Activated naive CD4-positive, alpha-beta T cell treated with anti-CD3 and anti-CD28 coated beads, Interleukin-2, amount 10 ng/mL, durations not matched to agents 7 days and 5 days (primary cell): ENCODE measurements at regions not wholly inside any gene's neighbourhood (a gene's known extent, or its start where the extent isn't known, plus 50 kb on each side); places are given as distances from the start of the nearest gene placed in this dataset.

ENCODE experiments used
- CTCF ChIA-PET: fragments of 350-600 bp; sonication (Branson Sonifier 250); formaldehyde crosslinking; loops from one replicate; lab custom pipeline; 2021; ENCODE audit warnings: antibody characterized with exemption; lab: Charles Lee
- DNase-seq: peaks from one replicate; pipeline ENCODE4 v3.0.0-alpha.2; 2020
- H3K27ac Mint-ChIP-seq: one replicate; pipeline ENCODE4 v1.8.0; 2021; ENCODE audit warnings: mild to moderate bottlenecking, moderate library complexity, mixed read lengths
- H3K27me3 Mint-ChIP-seq: one replicate; pipeline ENCODE4 v1.8.0; 2021; ENCODE audit warnings: mild to moderate bottlenecking, mixed read lengths
- H3K36me3 Mint-ChIP-seq: one replicate; pipeline ENCODE4 v1.8.0; 2021; ENCODE audit warnings: mixed read lengths
- H3K4me1 Mint-ChIP-seq: one replicate; pipeline ENCODE4 v1.8.0; 2021; ENCODE audit warnings: mixed read lengths
- H3K4me3 Mint-ChIP-seq: one replicate; pipeline ENCODE4 v1.8.0; 2021; ENCODE audit warnings: mild to moderate bottlenecking, moderate library complexity, mixed read lengths
- H3K9me3 Mint-ChIP-seq: one replicate; pipeline ENCODE4 v1.8.0; 2021; ENCODE audit warnings: mixed read lengths

DNA sequence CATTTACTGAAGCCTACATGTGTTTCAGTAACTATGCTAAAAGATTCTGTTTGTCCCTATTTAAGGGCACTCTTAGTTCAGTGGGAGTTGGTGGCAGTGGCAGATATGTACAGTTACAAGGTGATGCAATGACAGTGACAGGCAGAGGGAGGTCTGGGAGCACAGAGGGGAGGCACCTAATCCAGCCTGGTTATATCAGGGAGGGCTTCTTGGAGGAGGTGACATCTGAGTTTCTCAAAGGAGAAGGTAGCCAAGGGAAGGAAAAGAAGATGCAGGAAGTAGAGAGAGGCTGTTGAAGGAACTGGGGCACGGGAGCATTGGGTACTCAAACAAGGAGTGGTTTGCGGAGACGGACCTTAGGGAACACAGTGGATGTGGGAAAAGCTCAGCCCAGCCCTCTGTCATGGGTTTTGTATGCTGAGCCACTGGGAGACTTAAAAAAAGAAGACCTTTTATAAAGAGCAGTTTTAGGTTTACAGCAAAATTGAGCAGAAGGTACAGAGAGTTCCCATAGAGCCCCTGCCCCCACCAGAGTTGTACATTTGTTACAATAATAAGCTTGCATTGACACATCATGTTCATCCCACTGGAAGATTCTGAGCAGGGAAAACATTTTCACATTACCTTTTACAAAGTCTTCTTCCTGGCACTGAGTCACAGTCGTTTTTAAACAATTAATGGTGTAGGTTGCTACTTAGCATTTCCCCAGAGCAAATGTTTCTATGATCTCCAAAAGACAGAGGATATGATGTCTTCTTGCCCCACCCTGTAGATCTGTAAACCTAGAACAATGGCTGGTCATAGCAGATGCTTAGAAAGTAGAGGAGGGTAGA, 83.0 kb upstream of the TAF1B start:
- Mint-ChIP-seq H3K27me3 (peaks cover 51% of the 10 kb centered on the region), H3K27ac (peak overlapping the region; percentile 6), H3K36me3 (no peaks in the 10 kb centered on the region), H3K4me1 (peaks cover 49% of the 10 kb centered on the region), H3K9me3 (no peaks in the 10 kb centered on the region), H3K4me3 (no peak overlapping the region)
- CTCF ChIA-PET = interaction anchor here (1.7 to 6.5 kb wide), 2 partner anchors 10 to 22 kb away, joined by 7 to 36 read pairs; no protein-coding TSS in a partner anchor
- no peak for DNase-seq

DNA sequence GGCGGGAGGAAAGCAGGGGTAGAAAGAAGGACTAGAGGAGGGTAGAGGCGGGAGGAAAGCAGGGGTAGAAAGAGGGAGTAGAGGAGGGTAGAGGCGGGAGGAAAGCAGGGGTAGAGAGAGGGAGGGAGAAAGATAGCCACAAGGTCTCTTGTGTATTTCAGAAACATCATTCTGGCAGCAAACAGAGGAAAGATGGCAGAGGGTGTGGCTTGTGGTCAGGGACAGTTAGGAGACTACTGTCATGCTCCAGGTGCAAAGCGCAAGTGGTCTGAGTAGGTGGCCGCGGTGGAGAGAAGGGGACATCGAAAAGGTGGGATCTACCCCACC, 82.4 kb upstream of the TAF1B start:
- Mint-ChIP-seq H3K27me3 (peaks cover 48% of the 10 kb centered on the region), H3K4me1 (peaks cover 49% of the 10 kb centered on the region), H3K36me3 (no peaks in the 10 kb centered on the region), H3K9me3 (no peaks in the 10 kb centered on the region), H3K27ac (peak overlapping the region; percentile 5), H3K4me3 (no peak overlapping the region)
- no peak for DNase-seq
- CTCF ChIA-PET = interaction anchor here (1.7 to 6.5 kb wide), 2 partner anchors 9 to 21 kb away, joined by 7 to 36 read pairs; no protein-coding TSS in a partner anchor

DNA sequence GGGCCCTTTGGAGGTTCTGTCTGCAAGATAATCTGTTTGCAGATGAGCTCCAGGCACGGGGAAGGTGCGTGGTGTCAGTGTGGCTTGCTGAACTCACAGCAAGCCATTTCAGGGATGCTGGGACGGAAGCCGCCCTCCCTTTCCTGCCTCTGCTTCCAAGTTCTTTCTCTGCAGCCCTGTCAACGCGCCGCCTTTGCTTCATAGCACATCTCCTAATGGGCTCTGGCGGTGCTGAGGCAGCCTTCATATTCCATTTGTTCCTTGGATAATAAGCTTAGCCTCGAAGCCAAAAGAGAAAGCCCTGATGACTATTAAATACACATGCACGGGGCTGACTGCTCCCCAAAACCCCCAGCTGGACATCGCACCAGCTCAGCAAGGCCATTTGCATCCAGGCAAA, 81.7 kb upstream of the TAF1B start:
- no peaks in the 10 kb centered on the region for H3K36me3 Mint-ChIP-seq
- CTCF ChIA-PET = interaction anchor here (0.8 to 6.5 kb wide), 3 partner anchors 8 to 39 kb away, joined by 3 to 36 read pairs (median 7); no protein-coding TSS in a partner anchor
- no peaks in the 10 kb centered on the region for H3K9me3 Mint-ChIP-seq
- no peak overlapping the region for H3K27ac Mint-ChIP-seq
- DNase-seq = no peak
- H3K27me3 Mint-ChIP-seq = peaks cover 42% of the 10 kb centered on the region
- H3K4me3 Mint-ChIP-seq = no peak overlapping the region
- H3K4me1 Mint-ChIP-seq = peaks cover 49% of the 10 kb centered on the region

- H3K4me1 Mint-ChIP-seq = peaks cover 48% of the 10 kb centered on the region
- CTCF ChIA-PET = interaction anchor here (0.8 to 6.5 kb wide), 2 partner anchors 8 to 38 kb away, joined by 3 to 36 read pairs; no protein-coding TSS in a partner anchor
- H3K9me3 Mint-ChIP-seq = no peaks in the 10 kb centered on the region
- H3K4me3 Mint-ChIP-seq = no peak overlapping the region
- peaks cover 36% of the 10 kb centered on the region for H3K27me3 Mint-ChIP-seq
- no peak overlapping the region for H3K27ac Mint-ChIP-seq
- H3K36me3 Mint-ChIP-seq = no peaks in the 10 kb centered on the region
- no peak for DNase-seq
These were observed 81.1 kb upstream of the TAF1B start for GRCh38 chr2:9762164-9762563.

DNA sequence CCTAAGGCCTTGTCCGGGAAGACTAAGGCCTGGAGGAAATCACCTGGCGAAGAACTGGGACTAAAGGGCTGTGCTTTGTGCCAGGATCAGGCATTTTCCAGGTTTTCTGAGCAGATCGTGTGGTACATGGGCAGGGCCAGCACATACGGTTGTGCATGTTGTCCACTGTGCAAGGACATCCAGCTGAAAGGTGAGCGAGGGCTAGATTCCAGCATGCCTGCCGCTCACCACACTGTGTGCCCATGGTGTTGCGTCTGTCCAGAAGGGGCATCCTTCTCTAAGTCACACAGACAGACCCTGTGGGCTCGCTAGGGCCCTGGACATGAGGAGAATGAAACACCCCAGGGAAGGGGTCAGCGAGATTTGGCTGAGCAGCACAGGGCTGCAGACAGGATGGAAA, 80.3 kb upstream of the TAF1B start:
- CTCF ChIA-PET = interaction anchor here (1.3 kb wide), 1 partner anchor 10 kb away, joined by 4 read pairs; no protein-coding TSS in a partner anchor
- Mint-ChIP-seq H3K4me3 (no peak overlapping the region), H3K36me3 (no peaks in the 10 kb centered on the region), H3K27me3 (peaks cover 32% of the 10 kb centered on the region), H3K27ac (no peak overlapping the region), H3K4me1 (peaks cover 40% of the 10 kb centered on the region), H3K9me3 (no peaks in the 10 kb centered on the region)
- DNase-seq = no peak

- no peak for DNase-seq
- Mint-ChIP-seq H3K36me3 (no peaks in the 10 kb centered on the region), H3K4me1 (peaks cover 40% of the 10 kb centered on the region), H3K27me3 (peaks cover 32% of the 10 kb centered on the region), H3K27ac (no peak overlapping the region), H3K4me3 (no peak overlapping the region), H3K9me3 (no peaks in the 10 kb centered on the region)
- CTCF ChIA-PET = interaction anchor here (1.3 kb wide), 1 partner anchor 9 kb away, joined by 4 read pairs; no protein-coding TSS in a partner anchor
These were observed 79.7 kb upstream of the TAF1B start for GRCh38 chr2:9763356-9764152.

GRCh38 chr2:9764153-9764778, 79.0 kb upstream of the TAF1B start:
- DNase-seq = no peak
- Mint-ChIP-seq H3K27ac (no peak overlapping the region), H3K27me3 (peaks cover 32% of the 10 kb centered on the region), H3K4me3 (no peak overlapping the region), H3K4me1 (peaks cover 37% of the 10 kb centered on the region), H3K36me3 (no peaks in the 10 kb centered on the region), H3K9me3 (no peaks in the 10 kb centered on the region)
- CTCF ChIA-PET = no interaction called here

DNA sequence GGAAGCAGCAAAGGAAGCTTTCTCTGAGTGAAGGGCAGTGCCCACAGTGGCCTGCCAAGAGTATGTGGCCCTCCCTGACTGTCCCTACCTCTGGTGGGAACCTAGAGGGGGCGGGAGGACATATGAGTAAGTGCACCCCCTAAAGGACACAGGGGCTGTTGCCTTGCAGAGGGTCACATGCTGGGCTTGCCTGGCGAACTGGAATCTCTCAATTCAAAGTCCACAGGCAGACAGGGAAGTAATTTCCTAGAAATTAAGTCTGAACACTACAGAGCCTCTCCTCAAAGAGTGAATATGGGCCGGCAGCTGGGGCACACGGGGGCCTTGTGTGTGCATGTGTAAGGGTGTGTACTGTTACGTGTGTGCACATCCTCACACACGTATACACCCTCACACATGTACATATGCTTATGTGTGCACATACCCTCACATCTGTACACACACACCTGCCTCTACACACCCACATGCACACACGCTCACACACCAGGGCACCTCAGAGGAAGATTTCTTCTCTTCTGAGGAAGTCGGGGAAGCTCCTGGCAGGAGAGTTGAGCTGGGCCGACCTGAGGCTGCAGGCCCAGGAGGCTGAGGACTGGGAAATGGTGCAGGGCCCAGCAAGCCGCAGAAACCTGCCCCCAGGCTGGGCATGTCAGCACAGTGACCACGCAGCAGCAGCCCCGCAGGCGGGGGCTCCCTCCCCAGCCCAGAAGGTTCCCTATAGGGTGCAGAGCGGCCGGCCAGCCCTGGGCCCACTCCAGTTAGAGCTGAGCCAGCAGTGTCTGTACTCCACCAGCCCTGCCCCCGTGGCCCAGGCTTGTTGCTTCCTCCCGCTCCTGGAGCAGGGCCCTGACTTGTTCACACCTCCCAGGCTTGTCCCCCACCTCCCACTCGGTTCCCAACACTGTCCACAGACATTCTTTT, 77.4 kb upstream of the TAF1B start:
- H3K4me1 Mint-ChIP-seq = peaks cover 29% of the 10 kb centered on the region
- DNase-seq = no peak
- CTCF ChIA-PET = interaction anchor here (1.2 kb wide), 1 partner anchor 17 kb away, joined by 4 read pairs; no protein-coding TSS in a partner anchor
- H3K36me3 Mint-ChIP-seq = no peaks in the 10 kb centered on the region
- no peak overlapping the region for H3K4me3 Mint-ChIP-seq
- peaks cover 44% of the 10 kb centered on the region for H3K27me3 Mint-ChIP-seq
- H3K9me3 Mint-ChIP-seq = no peaks in the 10 kb centered on the region
- H3K27ac Mint-ChIP-seq = no peak overlapping the region

DNA sequence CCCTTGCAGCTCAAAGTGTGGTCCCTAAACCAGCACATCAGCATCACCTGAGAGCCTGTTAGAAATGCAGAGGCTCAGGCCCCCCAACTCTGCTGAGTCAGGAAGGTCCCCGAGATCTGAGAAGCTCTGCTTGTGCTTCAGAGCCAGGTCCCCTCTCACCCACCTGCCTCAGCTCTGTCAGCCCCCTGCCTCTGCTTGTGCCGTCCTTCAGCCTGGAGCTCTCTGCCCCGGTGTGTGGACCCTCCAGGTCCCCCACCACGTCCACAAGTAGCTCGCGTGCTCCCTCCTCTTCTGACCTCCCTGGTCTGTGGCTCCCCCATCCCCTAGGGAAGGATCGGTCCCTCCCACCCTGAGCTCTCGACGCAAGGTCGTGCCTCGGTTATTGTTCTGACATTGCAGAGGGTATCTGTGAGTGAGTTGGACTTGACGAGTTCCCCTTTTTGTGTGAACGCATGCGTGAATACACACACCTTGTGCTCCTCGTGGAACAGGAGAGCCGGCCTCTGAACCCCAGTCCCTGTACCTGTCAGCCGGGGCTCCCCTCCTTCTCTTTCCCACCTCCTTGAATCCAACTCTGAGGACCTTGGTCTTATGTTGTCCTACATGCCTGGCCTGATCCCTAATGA, 75.5 kb upstream of the TAF1B start:
- H3K27ac Mint-ChIP-seq = no peak overlapping the region
- no peak overlapping the region for H3K4me3 Mint-ChIP-seq
- H3K4me1 Mint-ChIP-seq = peaks cover 25% of the 10 kb centered on the region
- CTCF ChIA-PET = interaction anchor here (1.2 to 3.6 kb wide), 3 partner anchors 19 to 624 kb away, joined by 3 to 46 read pairs (median 4); no protein-coding TSS in a partner anchor
- H3K27me3 Mint-ChIP-seq = peaks cover 50% of the 10 kb centered on the region
- H3K36me3 Mint-ChIP-seq = no peaks in the 10 kb centered on the region
- no peaks in the 10 kb centered on the region for H3K9me3 Mint-ChIP-seq
- DNase-seq = no peak

DNA sequence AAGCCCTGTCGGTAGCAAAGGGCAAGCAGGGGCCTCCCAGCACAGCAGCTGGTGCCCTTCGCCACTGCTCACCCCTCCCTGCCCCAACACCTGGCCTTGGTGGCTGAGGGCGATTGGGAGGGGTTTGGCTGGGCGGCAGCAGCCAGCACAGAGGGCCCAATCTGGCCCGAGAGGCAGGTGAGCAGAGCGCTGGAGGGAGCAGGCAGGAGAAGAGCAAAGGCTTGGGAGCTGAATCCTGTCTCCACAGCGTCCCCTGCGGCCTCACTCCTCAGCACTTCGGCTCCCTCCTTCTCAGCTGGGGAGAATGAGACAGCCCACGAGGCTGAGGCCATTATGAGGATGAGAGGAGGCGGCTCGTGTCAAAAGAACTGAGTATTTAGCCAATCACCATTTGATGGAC, 74.9 kb upstream of the TAF1B start:
- H3K9me3 Mint-ChIP-seq = no peaks in the 10 kb centered on the region
- DNase-seq = no peak
- H3K27me3 Mint-ChIP-seq = peaks cover 56% of the 10 kb centered on the region
- peaks cover 25% of the 10 kb centered on the region for H3K4me1 Mint-ChIP-seq
- no peak overlapping the region for H3K27ac Mint-ChIP-seq
- no peak overlapping the region for H3K4me3 Mint-ChIP-seq
- no peaks in the 10 kb centered on the region for H3K36me3 Mint-ChIP-seq
- CTCF ChIA-PET = interaction anchor here (1.1 to 3.6 kb wide), 4 partner anchors 9 to 31 kb away, joined by 3 to 46 read pairs (median 20); no protein-coding TSS in a partner anchor

GRCh38 chr2:9769171-9770005, 73.9 kb upstream of the TAF1B start:
- Mint-ChIP-seq H3K27ac (no peak overlapping the region), H3K4me3 (no peak overlapping the region), H3K36me3 (no peaks in the 10 kb centered on the region), H3K27me3 (peaks cover 66% of the 10 kb centered on the region), H3K4me1 (peaks cover 16% of the 10 kb centered on the region), H3K9me3 (no peaks in the 10 kb centered on the region)
- DNase-seq = no peak
- CTCF ChIA-PET = interaction anchor here (1.1 to 3.6 kb wide), 16 partner anchors 10 to 628 kb away, joined by 3 to 46 read pairs (median 4); partner anchors contain the start of gene YWHAQ

GRCh38 chr2:9770006-9770307, 73.3 kb upstream of the TAF1B start:
- no peak overlapping the region for H3K4me3 Mint-ChIP-seq
- no peaks in the 10 kb centered on the region for H3K36me3 Mint-ChIP-seq

More at GRCh38 chr2:9770006-9770307, 73.3 kb upstream of the TAF1B start:
- DNase-seq = no peak
- Mint-ChIP-seq H3K27ac (no peak overlapping the region), H3K4me1 (peaks cover 10% of the 10 kb centered on the region), H3K27me3 (peaks cover 66% of the 10 kb centered on the region), H3K9me3 (no peaks in the 10 kb centered on the region)
- CTCF ChIA-PET = interaction anchor here (1.1 to 3.6 kb wide), 18 partner anchors 9 to 628 kb away, joined by 3 to 46 read pairs (median 4); partner anchors contain the start of gene YWHAQ
